ENCODE measurements at regions not wholly inside any gene's neighbourhood (a gene's known extent, or its start where the extent isn't known, plus 50 kb on each side); places are given as distances from the start of the nearest gene placed in this dataset.

DNA sequence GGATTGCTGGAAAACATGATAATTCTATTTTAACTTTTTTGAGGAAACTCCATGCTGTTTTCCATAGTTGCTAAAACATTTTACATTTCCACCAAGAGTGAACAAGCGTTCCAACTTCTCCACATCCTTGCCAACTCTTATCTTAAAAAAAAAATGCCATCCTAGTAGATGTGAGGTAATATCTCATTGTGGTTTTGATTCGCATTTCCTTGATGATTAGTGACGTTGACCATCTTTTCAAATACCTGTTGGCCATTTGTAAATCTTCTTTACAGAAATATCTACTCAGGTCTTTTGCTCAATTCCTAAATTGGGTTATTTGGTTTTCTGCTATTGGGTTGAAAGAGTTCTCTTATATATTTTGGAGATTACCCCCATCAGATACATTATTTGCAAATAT lies 77.4 kb upstream of the CLDN14 start:
- TF ChIP-seq, protein P1, sequence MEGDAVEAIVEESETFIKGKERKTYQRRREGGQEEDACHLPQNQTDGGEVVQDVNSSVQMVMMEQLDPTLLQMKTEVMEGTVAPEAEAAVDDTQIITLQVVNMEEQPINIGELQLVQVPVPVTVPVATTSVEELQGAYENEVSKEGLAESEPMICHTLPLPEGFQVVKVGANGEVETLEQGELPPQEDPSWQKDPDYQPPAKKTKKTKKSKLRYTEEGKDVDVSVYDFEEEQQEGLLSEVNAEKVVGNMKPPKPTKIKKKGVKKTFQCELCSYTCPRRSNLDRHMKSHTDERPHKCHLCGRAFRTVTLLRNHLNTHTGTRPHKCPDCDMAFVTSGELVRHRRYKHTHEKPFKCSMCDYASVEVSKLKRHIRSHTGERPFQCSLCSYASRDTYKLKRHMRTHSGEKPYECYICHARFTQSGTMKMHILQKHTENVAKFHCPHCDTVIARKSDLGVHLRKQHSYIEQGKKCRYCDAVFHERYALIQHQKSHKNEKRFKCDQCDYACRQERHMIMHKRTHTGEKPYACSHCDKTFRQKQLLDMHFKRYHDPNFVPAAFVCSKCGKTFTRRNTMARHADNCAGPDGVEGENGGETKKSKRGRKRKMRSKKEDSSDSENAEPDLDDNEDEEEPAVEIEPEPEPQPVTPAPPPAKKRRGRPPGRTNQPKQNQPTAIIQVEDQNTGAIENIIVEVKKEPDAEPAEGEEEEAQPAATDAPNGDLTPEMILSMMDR (IDR thresholded peaks at IDR 0.05) = no peak
- no peak for TF ChIP-seq ZFX (IDR thresholded peaks at IDR 0.05; ENCODE audit: borderline replicate concordance)

Measured in 22Rv1 (cell line).